HG02884 (cell line): ENCODE measurements at regions not wholly inside any gene's neighbourhood (a gene's known extent, or its start where the extent isn't known, plus 50 kb on each side); places are given as distances from the start of the nearest gene placed in this dataset.

Source experiments
- ATAC-seq: cut with Tn5 transposase; IDR thresholded peaks from one replicate; pipeline ENCODE4 v1.9.1; 2021; ENCODE audit warnings: mild to moderate bottlenecking, moderate library complexity; ENCODE audit not compliant: unreplicated experiment

- ATAC-seq = no peak
Measured at GRCh38 chr4:187301923-187302322, 578.3 kb upstream of the FAT1 start.

GRCh38 chr4:187302457-187303150 is 578.9 kb upstream of the FAT1 start:
- no peak for ATAC-seq

GRCh38 chr4:187304133-187304532 is 580.5 kb upstream of the FAT1 start:
- no peak for ATAC-seq

DNA sequence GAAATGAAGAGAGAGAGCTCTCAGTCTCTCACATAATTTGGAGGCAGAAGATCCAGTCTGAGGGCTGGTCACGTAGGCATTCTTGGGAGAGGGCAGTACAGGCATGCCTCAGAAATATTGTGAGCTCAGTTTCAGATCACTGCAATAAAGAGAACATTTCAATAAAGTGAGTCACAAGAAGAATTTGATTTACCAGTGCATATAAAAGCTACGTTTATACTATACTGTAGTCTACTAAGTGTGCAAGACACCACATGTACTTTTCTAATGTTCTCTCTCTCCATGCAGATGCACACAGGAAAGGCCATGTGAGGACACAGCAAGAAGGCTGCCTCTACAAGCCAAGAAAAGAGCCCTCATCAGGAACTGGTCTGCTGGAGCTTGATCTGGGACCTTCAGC is 583.5 kb upstream of the FAT1 start:
- no peak for ATAC-seq

- ATAC-seq = no peak
Measured at GRCh38 chr4:187309456-187309855, 585.8 kb upstream of the FAT1 start.

- ATAC-seq = no peak
Measured at GRCh38 chr4:187312299-187312698, 588.6 kb upstream of the FAT1 start.

DNA sequence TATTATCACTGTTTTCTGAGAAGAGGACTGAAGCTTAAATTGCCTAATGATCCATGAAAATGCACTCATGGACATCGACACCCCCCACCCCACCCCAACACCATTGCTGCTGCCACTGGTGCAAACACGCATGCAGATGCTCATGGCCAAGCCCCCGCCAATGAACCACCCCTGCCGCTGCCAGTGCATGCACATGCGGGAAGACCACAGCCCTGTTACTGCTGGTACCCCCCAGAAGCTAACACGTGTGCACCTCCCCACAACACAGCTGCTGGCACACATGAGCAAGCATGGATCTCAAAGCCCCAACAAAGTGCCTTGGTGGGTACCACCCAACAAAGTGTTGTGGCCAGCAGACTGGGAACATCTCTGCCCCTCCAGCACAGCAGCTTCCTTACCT is 594.1 kb upstream of the FAT1 start:
- no peak for ATAC-seq

DNA sequence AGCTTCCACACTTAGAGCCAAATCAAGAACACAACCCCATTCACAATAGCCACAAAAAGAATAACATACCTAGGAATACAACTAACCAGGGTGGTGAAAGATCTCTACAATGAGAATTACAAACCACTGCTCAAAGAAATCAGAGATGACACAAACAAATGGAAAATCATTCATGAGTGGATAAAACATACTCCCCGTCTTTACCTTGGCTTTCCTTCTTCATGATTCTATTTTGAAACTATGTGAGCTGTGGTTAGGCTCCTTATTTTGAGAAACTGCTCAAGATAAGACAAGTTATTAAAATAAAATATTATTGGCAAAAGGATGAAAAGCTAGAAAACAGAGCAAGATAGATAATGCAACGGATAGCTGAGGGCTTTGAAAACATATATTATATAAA is 598.1 kb upstream of the FAT1 start:
- ATAC-seq = no peak

DNA sequence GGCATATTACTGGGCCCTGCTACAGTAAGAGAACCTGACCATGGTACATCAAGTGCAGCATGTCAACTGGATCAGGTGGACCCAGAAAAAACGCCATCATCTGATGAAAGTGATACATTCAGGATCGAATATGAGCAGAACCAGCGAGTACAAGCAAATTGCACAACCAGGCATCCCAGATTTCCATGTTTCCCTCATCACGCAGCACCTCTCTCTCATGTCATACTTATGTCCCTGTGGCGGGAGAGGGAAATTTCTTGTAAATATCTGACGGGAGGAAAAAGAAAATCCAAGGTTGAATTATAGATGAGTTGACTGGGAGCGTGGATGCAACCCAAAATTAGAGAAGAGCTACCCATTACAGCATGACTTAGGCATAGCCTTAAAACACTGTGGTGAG is 608.5 kb upstream of the FAT1 start:
- no peak for ATAC-seq

- ATAC-seq = no peak
Measured at GRCh38 chr4:187333151-187333550, 609.5 kb upstream of the FAT1 start.

- no peak for ATAC-seq
Measured at GRCh38 chr4:187335339-187335738, 611.7 kb upstream of the FAT1 start.

- no peak for ATAC-seq
Measured at GRCh38 chr4:187354740-187355139, 631.1 kb upstream of the FAT1 start.

DNA sequence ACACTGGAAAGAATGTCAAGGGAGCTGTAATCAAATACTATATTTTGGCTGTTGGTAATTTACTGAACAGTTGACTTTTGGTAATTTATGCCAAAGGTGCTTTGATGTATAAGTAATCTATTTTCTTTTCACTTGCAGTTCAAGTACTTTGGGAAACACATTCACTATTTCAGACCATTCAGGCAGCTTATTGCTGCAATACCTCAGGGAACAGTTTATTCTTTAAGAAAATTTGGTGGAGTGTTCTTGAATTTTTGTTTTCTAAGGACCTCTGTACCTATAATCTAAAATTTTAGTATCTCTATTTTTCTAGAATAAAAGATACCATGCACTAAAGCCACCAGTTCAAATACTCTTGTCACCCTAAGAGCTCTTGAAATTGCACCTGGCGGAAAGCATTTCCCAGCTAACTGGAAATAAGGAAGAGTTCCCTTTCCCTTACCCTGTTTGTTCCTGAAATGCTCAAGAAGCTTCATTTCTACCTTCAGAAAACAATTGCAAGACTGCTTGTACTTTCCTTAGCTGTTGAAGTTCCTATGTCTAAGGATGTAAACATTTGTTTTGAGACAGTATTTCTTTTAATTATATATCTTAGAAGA is 633.5 kb upstream of the FAT1 start:
- ATAC-seq = no peak

- ATAC-seq = no peak
Measured at GRCh38 chr4:187357821-187358220, 634.2 kb upstream of the FAT1 start.

GRCh38 chr4:187362937-187363857 is 632.4 kb upstream of the ZFP42 start:
- ATAC-seq = no peak

- ATAC-seq = no peak
Measured at GRCh38 chr4:187364401-187364800, 631.2 kb upstream of the ZFP42 start.

DNA sequence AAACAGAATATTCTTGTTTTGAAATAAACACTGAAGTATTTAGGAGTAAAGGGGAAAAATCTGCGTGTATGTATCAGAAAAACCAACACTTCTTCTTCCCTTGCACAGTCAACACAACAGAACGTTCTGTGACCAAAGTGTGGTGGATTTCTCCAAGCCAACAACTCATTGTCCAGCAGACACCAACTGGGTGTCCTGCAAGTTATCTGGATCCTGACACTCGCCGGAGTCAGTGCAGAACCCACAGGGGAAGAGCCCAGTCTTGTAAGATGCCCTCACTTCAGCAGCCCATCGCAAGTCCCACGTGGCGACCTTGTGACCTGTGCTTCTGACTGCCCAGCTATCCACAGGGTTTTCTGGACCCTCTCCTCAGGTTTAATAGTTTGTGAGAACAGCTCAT is 630.7 kb upstream of the ZFP42 start:
- ATAC-seq = no peak

DNA sequence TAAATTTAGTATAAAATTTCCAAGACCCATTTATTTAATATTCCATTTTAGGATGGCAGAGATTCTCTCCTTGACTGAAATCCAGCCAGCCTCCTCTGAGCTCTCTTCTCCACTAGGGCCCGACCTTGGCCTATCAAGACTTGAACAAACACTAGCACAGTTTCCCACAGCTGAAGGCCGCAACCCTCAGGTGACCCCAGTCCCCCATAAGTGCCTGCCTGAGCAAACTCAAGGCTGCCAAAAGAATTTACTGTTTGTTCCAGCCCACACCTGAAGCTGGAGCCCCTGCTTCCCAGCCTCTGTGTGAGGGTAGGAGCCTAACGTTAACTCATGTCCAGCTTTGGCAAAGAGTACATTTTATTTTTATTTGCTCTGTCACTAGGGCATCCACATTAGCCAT is 629.0 kb upstream of the ZFP42 start:
- ATAC-seq = no peak

DNA sequence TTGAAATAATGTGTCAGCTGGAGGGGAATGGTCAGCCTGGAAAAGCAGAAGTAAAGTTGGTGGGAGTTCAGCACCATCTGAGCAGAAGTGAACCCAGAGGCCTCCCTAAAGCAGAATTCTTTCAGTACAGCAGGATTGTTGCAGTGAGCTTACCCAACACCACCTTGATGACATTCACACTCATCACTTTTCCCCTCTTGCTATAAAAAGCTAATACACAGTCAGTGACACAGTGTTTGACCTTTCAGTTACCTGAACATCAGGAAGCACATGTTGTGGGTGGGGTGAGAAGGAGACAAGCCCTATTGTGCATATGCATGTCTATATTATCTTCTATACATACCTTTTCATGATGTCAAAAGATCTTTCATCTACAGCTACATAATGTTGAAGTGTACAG is 624.7 kb upstream of the ZFP42 start:
- no peak for ATAC-seq

GRCh38 chr4:187378441-187378840 is 617.1 kb upstream of the ZFP42 start:
- no peak for ATAC-seq

GRCh38 chr4:187380181-187380581 is 615.4 kb upstream of the ZFP42 start:
- no peak for ATAC-seq

GRCh38 chr4:187383181-187383580 is 612.4 kb upstream of the ZFP42 start:
- no peak for ATAC-seq
